Stimulated activated effector memory CD8-positive, alpha-beta T cell treated with anti-CD3 and anti-CD28 coated beads, Interleukin-12 subunit alpha, Interleukin-12 subunit beta, amount 100 ng/mL, for 72 hours (primary cell): ENCODE measurements at regions not wholly inside any gene's neighbourhood (a gene's known extent, or its start where the extent isn't known, plus 50 kb on each side); places are given as distances from the start of the nearest gene placed in this dataset.

Experiments
- ATAC-seq: fragments of 150-1000 bp; cut with Tn5 transposase; 2 replicates; pipeline ENCODE4 v1.10.0; 2021
- DNase-seq, 2 donors: peaks; one replicate each; pipeline ENCODE4 v3.0.0; 2021 to 2022; ENCODE audit warnings: low spot score in 2 of 2
- H3K27ac Mint-ChIP-seq: one replicate; pipeline ENCODE4 v1.8.0; 2022; ENCODE audit warnings: mild to moderate bottlenecking, mixed read lengths
- H3K36me3 Mint-ChIP-seq: one replicate; pipeline ENCODE4 v1.8.0; 2022; ENCODE audit warnings: mild to moderate bottlenecking, mixed read lengths
- H3K4me1 Mint-ChIP-seq: one replicate; pipeline ENCODE4 v1.8.0; 2022; ENCODE audit warnings: mixed read lengths
- H3K4me3 Mint-ChIP-seq: one replicate; pipeline ENCODE4 v1.8.0; 2022; ENCODE audit warnings: mild to moderate bottlenecking, mixed read lengths
- H3K9me3 Mint-ChIP-seq: one replicate; pipeline ENCODE4 v1.8.0; 2022; ENCODE audit warnings: mixed read lengths

- H3K36me3 Mint-ChIP-seq: no peaks in the 10 kb centered on the region
- peaks cover 11% of the 10 kb centered on the region for H3K9me3 Mint-ChIP-seq
- H3K4me1 Mint-ChIP-seq: no peaks in the 10 kb centered on the region
- H3K4me3 Mint-ChIP-seq: no peak overlapping the region
- DNase-seq (no peak), ATAC-seq (no peak)
- H3K27ac Mint-ChIP-seq: no peak overlapping the region
Observed at GRCh38 chr7:41053820-41054219, 649.1 kb downstream of the INHBA start.

- ATAC-seq: no peak
- no peak overlapping the region for H3K27ac Mint-ChIP-seq
Observed at GRCh38 chr7:41052736-41053135, 650.2 kb downstream of the INHBA start.

GRCh38 chr7:41052201-41052600 lies 650.7 kb downstream of the INHBA start:
- ATAC-seq (no peak), DNase-seq (no peak)
- H3K4me1 Mint-ChIP-seq: no peaks in the 10 kb centered on the region
- no peaks in the 10 kb centered on the region for H3K36me3 Mint-ChIP-seq
- H3K4me3 Mint-ChIP-seq: no peak overlapping the region
- H3K9me3 Mint-ChIP-seq: peaks cover 11% of the 10 kb centered on the region
- H3K27ac Mint-ChIP-seq: no peak overlapping the region

More at GRCh38 chr7:41052736-41053135, 650.2 kb downstream of the INHBA start:
- Mint-ChIP-seq H3K36me3 (no peaks in the 10 kb centered on the region), H3K4me3 (no peak overlapping the region), H3K9me3 (peaks cover 11% of the 10 kb centered on the region), H3K4me1 (no peaks in the 10 kb centered on the region)
- DNase-seq: no peak

GRCh38 chr7:41051535-41051934 lies 651.4 kb downstream of the INHBA start:
- no peaks in the 10 kb centered on the region for H3K36me3 Mint-ChIP-seq
- no peak overlapping the region for H3K4me3 Mint-ChIP-seq
- no peaks in the 10 kb centered on the region for H3K4me1 Mint-ChIP-seq
- ATAC-seq (no peak), DNase-seq (no peak)
- peaks cover 10% of the 10 kb centered on the region for H3K9me3 Mint-ChIP-seq
- no peak overlapping the region for H3K27ac Mint-ChIP-seq

GRCh38 chr7:41051062-41051461 lies 651.8 kb downstream of the INHBA start:
- Mint-ChIP-seq H3K4me1 (no peaks in the 10 kb centered on the region), H3K36me3 (no peaks in the 10 kb centered on the region), H3K9me3 (peaks cover 5% of the 10 kb centered on the region), H3K27ac (no peak overlapping the region), H3K4me3 (no peak overlapping the region)
- DNase-seq: no peak
- no peak for ATAC-seq

- ATAC-seq: no peak
- Mint-ChIP-seq H3K27ac (no peak overlapping the region), H3K4me1 (no peaks in the 10 kb centered on the region), H3K4me3 (no peak overlapping the region), H3K9me3 (peaks cover 12% of the 10 kb centered on the region), H3K36me3 (no peaks in the 10 kb centered on the region)
- no peak for DNase-seq
Observed at GRCh38 chr7:41048771-41049170, 654.1 kb downstream of the INHBA start.

GRCh38 chr7:41047789-41048191 lies 655.1 kb downstream of the INHBA start:
- ATAC-seq (no peak), DNase-seq (no peak)
- Mint-ChIP-seq H3K36me3 (no peaks in the 10 kb centered on the region), H3K4me1 (no peaks in the 10 kb centered on the region), H3K9me3 (peaks cover 14% of the 10 kb centered on the region), H3K4me3 (no peak overlapping the region), H3K27ac (no peak overlapping the region)

GRCh38 chr7:41047211-41047610 lies 655.7 kb downstream of the INHBA start:
- DNase-seq (no peak), ATAC-seq (no peak)
- H3K9me3 Mint-ChIP-seq: peaks cover 14% of the 10 kb centered on the region
- H3K27ac Mint-ChIP-seq: no peak overlapping the region
- H3K4me1 Mint-ChIP-seq: no peaks in the 10 kb centered on the region
- H3K4me3 Mint-ChIP-seq: no peak overlapping the region
- no peaks in the 10 kb centered on the region for H3K36me3 Mint-ChIP-seq

GRCh38 chr7:41046776-41047175 lies 656.1 kb downstream of the INHBA start:
- DNase-seq: no peak
- no peak overlapping the region for H3K27ac Mint-ChIP-seq
- no peaks in the 10 kb centered on the region for H3K4me1 Mint-ChIP-seq
- ATAC-seq: no peak
- H3K9me3 Mint-ChIP-seq: peaks cover 14% of the 10 kb centered on the region
- H3K36me3 Mint-ChIP-seq: no peaks in the 10 kb centered on the region
- no peak overlapping the region for H3K4me3 Mint-ChIP-seq

GRCh38 chr7:41046221-41046761 lies 656.6 kb downstream of the INHBA start:
- no peak for ATAC-seq
- Mint-ChIP-seq H3K9me3 (peaks cover 14% of the 10 kb centered on the region), H3K4me3 (no peak overlapping the region), H3K36me3 (no peaks in the 10 kb centered on the region), H3K4me1 (no peaks in the 10 kb centered on the region), H3K27ac (no peak overlapping the region)
- no peak for DNase-seq

GRCh38 chr7:41045556-41046123 lies 657.2 kb downstream of the INHBA start:
- H3K9me3 Mint-ChIP-seq: peaks cover 16% of the 10 kb centered on the region
- no peak overlapping the region for H3K27ac Mint-ChIP-seq
- H3K4me3 Mint-ChIP-seq: no peak overlapping the region
- no peaks in the 10 kb centered on the region for H3K36me3 Mint-ChIP-seq
- DNase-seq (no peak), ATAC-seq (no peak)
- no peaks in the 10 kb centered on the region for H3K4me1 Mint-ChIP-seq

GRCh38 chr7:41039981-41040380 lies 662.9 kb downstream of the INHBA start:
- no peaks in the 10 kb centered on the region for H3K36me3 Mint-ChIP-seq
- H3K9me3 Mint-ChIP-seq: peaks cover 17% of the 10 kb centered on the region
- H3K27ac Mint-ChIP-seq: no peak overlapping the region
- DNase-seq: no peak
- no peak overlapping the region for H3K4me3 Mint-ChIP-seq
- H3K4me1 Mint-ChIP-seq: no peaks in the 10 kb centered on the region
- ATAC-seq: no peak

GRCh38 chr7:41039386-41039953 lies 663.4 kb downstream of the INHBA start:
- Mint-ChIP-seq H3K36me3 (no peaks in the 10 kb centered on the region), H3K4me1 (no peaks in the 10 kb centered on the region), H3K4me3 (no peak overlapping the region), H3K27ac (no peak overlapping the region), H3K9me3 (peaks cover 13% of the 10 kb centered on the region)
- no peak for DNase-seq
- ATAC-seq: no peak

- Mint-ChIP-seq H3K9me3 (peaks cover 17% of the 10 kb centered on the region), H3K4me1 (no peaks in the 10 kb centered on the region), H3K36me3 (no peaks in the 10 kb centered on the region), H3K27ac (no peak overlapping the region), H3K4me3 (no peak overlapping the region)
- no peak for DNase-seq
- ATAC-seq: no peak
Observed at GRCh38 chr7:41038211-41038610, 664.7 kb downstream of the INHBA start.

GRCh38 chr7:41037691-41038090 lies 665.2 kb downstream of the INHBA start:
- ATAC-seq (no peak), DNase-seq (no peak)
- Mint-ChIP-seq H3K36me3 (no peaks in the 10 kb centered on the region), H3K4me3 (no peak overlapping the region), H3K4me1 (no peaks in the 10 kb centered on the region), H3K27ac (no peak overlapping the region), H3K9me3 (peaks cover 19% of the 10 kb centered on the region)

GRCh38 chr7:41035794-41036193 lies 667.1 kb downstream of the INHBA start:
- H3K36me3 Mint-ChIP-seq: no peaks in the 10 kb centered on the region
- DNase-seq (no peak), ATAC-seq (no peak)
- no peaks in the 10 kb centered on the region for H3K4me1 Mint-ChIP-seq
- peaks cover 23% of the 10 kb centered on the region for H3K9me3 Mint-ChIP-seq
- H3K27ac Mint-ChIP-seq: no peak overlapping the region
- no peak overlapping the region for H3K4me3 Mint-ChIP-seq
